ENCODE measurements at regions not wholly inside any gene's neighbourhood (a gene's known extent, or its start where the extent isn't known, plus 50 kb on each side); places are given as distances from the start of the nearest gene placed in this dataset.
A peak's percentile ranks its signal among the peaks of the same experiment; 100 is the strongest.
"Not testable (repeated sequence)": the region's sequence is repeated elsewhere in the genome, so short reads cannot be mapped to it uniquely, and the experiment has no call there.

DNA sequence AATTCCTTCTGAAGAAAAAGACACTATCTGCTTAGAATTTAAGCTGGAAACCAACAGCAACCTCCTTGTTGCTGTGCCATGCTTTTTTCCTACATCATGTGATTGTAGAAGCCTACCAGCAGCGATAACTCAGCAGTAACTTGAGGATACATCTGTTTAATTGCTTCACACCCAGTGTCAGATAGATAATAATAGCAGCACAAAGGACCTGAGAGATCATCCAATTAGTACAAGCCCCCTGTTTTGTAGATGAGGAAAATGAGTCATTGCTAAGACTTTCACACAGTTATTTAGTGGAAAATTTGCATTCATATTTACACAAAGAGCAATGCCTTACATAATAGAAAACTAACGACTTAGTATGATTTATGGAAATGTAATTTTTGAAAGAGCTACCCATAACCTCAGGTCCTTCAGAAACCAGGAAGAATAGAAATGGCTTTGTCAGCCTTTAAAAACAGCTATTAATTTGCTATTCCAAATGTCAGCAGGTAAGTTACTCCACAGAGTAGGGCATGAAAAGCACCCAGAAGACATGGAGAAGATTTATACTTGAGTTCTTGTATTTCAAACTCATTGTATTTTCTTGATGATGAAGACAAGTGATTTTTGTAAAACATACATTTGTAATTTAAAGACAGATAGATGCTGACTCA is 93.7 kb upstream of the SGCG start:
- no peak for DNase-seq
- peaks cover 3% of the 10 kb centered on the region for H3K27me3 Mint-ChIP-seq (ENCODE audit: low read depth, poor library complexity)

DNA sequence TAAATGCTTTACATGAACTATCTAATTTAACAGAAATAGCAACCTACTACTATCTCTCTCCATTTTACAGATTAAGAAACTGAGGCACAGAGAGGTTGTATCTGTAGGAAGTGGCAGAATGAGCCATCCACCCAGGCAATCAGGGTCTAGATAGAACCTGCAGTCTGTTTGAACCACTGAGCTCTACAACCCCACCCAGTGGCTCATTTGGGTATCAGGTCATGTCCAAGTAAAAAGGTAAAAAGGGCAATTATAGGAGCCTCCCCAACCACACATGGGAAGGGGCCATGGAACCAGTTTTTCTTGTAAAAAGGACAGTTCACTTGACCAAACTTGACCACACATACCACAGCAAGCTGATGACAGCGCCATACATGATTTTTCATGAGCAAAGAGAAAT is 92.9 kb upstream of the SGCG start:
- no peaks in the 10 kb centered on the region for H3K36me3 Mint-ChIP-seq (ENCODE audit: low read depth)
- TF ChIP-seq CTCF (IDR thresholded peaks at IDR 0.05) = no peak
- peaks cover 3% of the 10 kb centered on the region for H3K27me3 Mint-ChIP-seq (ENCODE audit: low read depth, poor library complexity)
- H3K9me3 Mint-ChIP-seq = peaks cover 19% of the 10 kb centered on the region
- no peak overlapping the region for H3K4me3 Mint-ChIP-seq
- no peaks in the 10 kb centered on the region for H3K4me1 Mint-ChIP-seq
- no peak overlapping the region for H3K27ac Mint-ChIP-seq
- DNase-seq = peak; percentile 9

More for the DNA sequence above, 93.7 kb upstream of the SGCG start:
- Mint-ChIP-seq H3K27ac (no peak overlapping the region), H3K4me3 (no peak overlapping the region), H3K4me1 (peaks cover 1% of the 10 kb centered on the region), H3K36me3 (ENCODE audit: low read depth) (no peaks in the 10 kb centered on the region), H3K9me3 (peaks cover 19% of the 10 kb centered on the region)
- TF ChIP-seq CTCF (IDR thresholded peaks at IDR 0.05) = no peak

GRCh38 chr13:23098161-23098907 is 82.4 kb upstream of the SGCG start:
- H3K4me3 Mint-ChIP-seq = no peak overlapping the region
- H3K36me3 Mint-ChIP-seq (ENCODE audit: low read depth) = no peaks in the 10 kb centered on the region
- no peak for DNase-seq
- no peak overlapping the region for H3K27ac Mint-ChIP-seq
- peaks cover 7% of the 10 kb centered on the region for H3K27me3 Mint-ChIP-seq (ENCODE audit: low read depth, poor library complexity)
- H3K4me1 Mint-ChIP-seq = peaks cover 13% of the 10 kb centered on the region
- TF ChIP-seq CTCF (IDR thresholded peaks at IDR 0.05) = no peak
- H3K9me3 Mint-ChIP-seq = peaks cover 6% of the 10 kb centered on the region

- no peak for DNase-seq
- Mint-ChIP-seq H3K27ac (no peak overlapping the region), H3K4me1 (peaks cover 6% of the 10 kb centered on the region), H3K36me3 (ENCODE audit: low read depth) (no peaks in the 10 kb centered on the region), H3K27me3 (ENCODE audit: low read depth, poor library complexity) (no peaks in the 10 kb centered on the region), H3K9me3 (peaks cover 6% of the 10 kb centered on the region), H3K4me3 (no peak overlapping the region)
- TF ChIP-seq CTCF (IDR thresholded peaks at IDR 0.05) = no peak
These were observed 75.7 kb upstream of the SGCG start for GRCh38 chr13:23105051-23105450.

DNA sequence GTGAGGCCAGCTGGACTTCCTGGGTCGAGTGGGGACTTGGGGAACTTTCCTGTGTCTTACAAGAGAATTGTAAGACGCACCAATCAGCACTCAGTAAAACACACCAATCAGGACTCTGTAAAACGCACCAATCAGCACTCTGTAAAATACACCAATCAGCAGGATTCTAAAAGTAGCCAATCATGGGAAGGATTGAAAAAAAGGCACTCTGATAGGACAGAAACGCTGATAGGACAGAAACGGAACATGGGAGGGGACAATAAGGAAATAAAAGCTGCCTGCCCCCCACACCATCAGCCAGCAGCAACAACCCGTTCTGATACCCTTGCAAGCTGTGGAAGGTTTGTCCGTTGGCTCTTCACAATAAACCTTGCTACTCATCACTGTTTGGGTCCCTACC is 73.1 kb upstream of the SGCG start:
- TF ChIP-seq CTCF (IDR thresholded peaks at IDR 0.05) = no peak
- no peaks in the 10 kb centered on the region for H3K36me3 Mint-ChIP-seq (ENCODE audit: low read depth)
- H3K27ac Mint-ChIP-seq = no peak overlapping the region

GRCh38 chr13:23119131-23119530 is 61.6 kb upstream of the SGCG start:
- Mint-ChIP-seq H3K27me3 (ENCODE audit: low read depth, poor library complexity) (peaks cover 4% of the 10 kb centered on the region), H3K4me3 (no peak overlapping the region), H3K36me3 (ENCODE audit: low read depth) (no peaks in the 10 kb centered on the region), H3K27ac (no peak overlapping the region), H3K9me3 (peaks cover 5% of the 10 kb centered on the region), H3K4me1 (no peaks in the 10 kb centered on the region)
- DNase-seq = no peak
- no peak for TF ChIP-seq CTCF (IDR thresholded peaks at IDR 0.05)

More for the DNA sequence above, 73.1 kb upstream of the SGCG start:
- H3K9me3 Mint-ChIP-seq = no peaks in the 10 kb centered on the region
- H3K4me3 Mint-ChIP-seq = no peak overlapping the region
- no peak for DNase-seq
- H3K4me1 Mint-ChIP-seq = no peaks in the 10 kb centered on the region
- H3K27me3 Mint-ChIP-seq (ENCODE audit: low read depth, poor library complexity) = no peaks in the 10 kb centered on the region

DNA sequence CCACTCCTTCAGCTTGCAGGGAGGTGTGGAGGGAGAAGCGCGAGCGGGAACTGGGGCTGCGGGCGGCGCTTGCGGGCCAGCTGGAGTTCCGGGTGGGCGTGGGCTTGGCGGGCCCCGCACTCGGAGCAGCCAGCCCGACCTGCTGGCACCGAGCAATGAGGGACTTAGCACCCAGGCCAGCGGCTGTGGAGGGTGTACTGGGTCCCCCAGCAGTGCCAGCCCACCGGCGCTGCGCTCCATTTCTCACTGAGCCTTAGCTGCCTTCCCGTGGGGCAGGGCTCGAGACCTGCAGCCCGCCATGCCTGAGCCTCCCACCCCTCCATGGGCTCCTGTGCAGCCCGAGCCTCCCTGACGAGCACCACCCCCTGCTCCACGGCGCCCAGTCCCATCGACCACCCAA is 53.2 kb upstream of the SGCG start:
- not testable (repeated sequence) for H3K9me3 Mint-ChIP-seq; H3K27ac Mint-ChIP-seq; H3K4me1 Mint-ChIP-seq; H3K27me3 Mint-ChIP-seq (ENCODE audit: low read depth, poor library complexity); H3K4me3 Mint-ChIP-seq; H3K36me3 Mint-ChIP-seq (ENCODE audit: low read depth); DNase-seq
